ENCODE measurements at regions not wholly inside any gene's neighbourhood (a gene's known extent, or its start where the extent isn't known, plus 50 kb on each side); places are given as distances from the start of the nearest gene placed in this dataset.

GRCh38 chr5:141781910-141782309 lies 96.3 kb downstream of the PCDH1 start:
- TF ChIP-seq EZH2phosphoT487 (IDR thresholded peaks at IDR 0.05; ENCODE audit: unreplicated experiment) (no peak), CTCF (conservative IDR thresholded peaks at IDR 0.05; ENCODE audit: low read depth in 2 of 2) (no peak), POLR2AphosphoS5 (IDR thresholded peaks at IDR 0.05; ENCODE audit: low read depth) (no peak), EZH2 (IDR thresholded peaks at IDR 0.05; ENCODE audit: low read depth, unreplicated experiment) (no peak), REST (IDR thresholded peaks at IDR 0.05; ENCODE audit: unreplicated experiment) (no peak), CREB1 (CRISPR knock-in tag; IDR thresholded peaks at IDR 0.05; ENCODE audit: low read depth) (no peak), JUNB (IDR thresholded peaks at IDR 0.05; ENCODE audit: unreplicated experiment) (no peak), ZNF114 (CRISPR knock-in tag; IDR thresholded peaks at IDR 0.05) (no peak), ZNF331 (CRISPR knock-in tag; IDR thresholded peaks at IDR 0.05; ENCODE audit: low read depth) (no peak), ETS1 (IDR thresholded peaks at IDR 0.05) (no peak), STAT1 (IDR thresholded peaks at IDR 0.05; ENCODE audit: unreplicated experiment) (no peak)

Data from GM23338 (cell line).